ENCODE measurements at regions not wholly inside any gene's neighbourhood (a gene's known extent, or its start where the extent isn't known, plus 50 kb on each side); places are given as distances from the start of the nearest gene placed in this dataset.

DNA sequence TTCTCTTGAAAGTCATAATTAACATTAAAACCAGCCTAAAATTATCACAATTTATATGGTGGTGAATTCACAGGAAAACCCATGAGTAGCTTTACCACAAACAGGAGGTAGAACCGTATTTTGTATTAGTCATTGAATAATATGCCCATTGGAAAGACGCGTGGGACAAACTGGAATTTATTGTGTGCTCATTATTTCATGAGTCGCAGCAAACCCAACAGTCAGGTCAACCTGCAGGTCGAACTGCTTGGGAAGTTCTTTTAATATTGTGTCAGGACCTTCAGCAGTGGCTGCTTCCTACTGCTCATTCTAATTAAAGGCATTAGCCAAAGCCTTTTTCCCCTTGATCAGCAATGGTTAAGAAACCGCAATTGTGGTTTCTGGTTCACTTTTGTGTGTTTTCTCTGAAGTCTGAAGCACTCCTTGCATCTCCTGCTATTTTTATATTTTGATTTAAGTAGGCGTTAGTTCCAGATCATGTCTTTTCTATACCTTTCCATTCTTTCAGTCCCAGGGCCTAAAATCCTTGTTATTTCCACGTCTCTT, 100.1 kb downstream of the RAB11FIP2 start:
- ATAC-seq = no peak
- no peak overlapping the region for H3K4me3 Mint-ChIP-seq
- intact Hi-C loops (cut with micrococcal nuclease) = no loop called here

DNA sequence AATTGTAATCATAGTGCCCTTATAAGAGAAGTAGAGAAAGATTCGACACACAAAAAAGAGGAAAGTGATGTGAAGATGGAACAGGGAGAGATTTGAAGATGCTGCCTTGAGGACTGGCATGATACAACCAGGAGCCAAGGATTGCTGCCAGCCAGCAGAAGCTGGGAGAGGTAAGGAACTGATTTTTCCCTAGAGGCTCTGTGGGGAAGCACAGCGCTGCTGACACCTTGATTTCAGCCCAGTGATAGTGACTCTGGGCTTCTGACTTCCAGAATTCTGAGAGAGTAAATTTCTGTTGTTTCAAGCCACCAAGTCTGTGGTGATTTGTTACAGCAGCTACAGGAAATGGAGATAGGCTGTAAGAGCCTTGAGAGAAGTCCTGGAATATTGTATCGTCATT, 98.2 kb downstream of the RAB11FIP2 start:
- Histone ChIP-seq H3K36me3 (ENCODE audit: control insufficient read depth, insufficient read depth, low read length) (no peaks in the 10 kb centered on the region), H3K27me3 (ENCODE audit: control insufficient read depth, insufficient read depth, low read length) (no peaks in the 10 kb centered on the region), H3K4me3 (ENCODE audit: low read length) (no peak overlapping the region), H3K4me1 (ENCODE audit: control insufficient read depth, insufficient read depth, low read length) (no peaks in the 10 kb centered on the region), H3K27ac (ENCODE audit: low read length) (no peak overlapping the region), H3K9me3 (ENCODE audit: control insufficient read depth, insufficient read depth, low read length) (no peaks in the 10 kb centered on the region)
- no peaks in the 10 kb centered on the region for H3K4me1 Mint-ChIP-seq
- WGBS (ENCODE audit: insufficient coverage) = 80% methylated on average over 2 of the region's 3 CpGs
- DNase-seq (no peak), ATAC-seq (no peak)
- H3K27me3 Mint-ChIP-seq (ENCODE audit: low read depth in 2 of 2) = peaks cover 0 to 6% of the 10 kb centered on the region in 2 donors
- H3K9me3 Mint-ChIP-seq = no peaks in the 10 kb centered on the region
- intact Hi-C loops (cut with micrococcal nuclease) = no loop called here
- TF ChIP-seq, protein P1, sequence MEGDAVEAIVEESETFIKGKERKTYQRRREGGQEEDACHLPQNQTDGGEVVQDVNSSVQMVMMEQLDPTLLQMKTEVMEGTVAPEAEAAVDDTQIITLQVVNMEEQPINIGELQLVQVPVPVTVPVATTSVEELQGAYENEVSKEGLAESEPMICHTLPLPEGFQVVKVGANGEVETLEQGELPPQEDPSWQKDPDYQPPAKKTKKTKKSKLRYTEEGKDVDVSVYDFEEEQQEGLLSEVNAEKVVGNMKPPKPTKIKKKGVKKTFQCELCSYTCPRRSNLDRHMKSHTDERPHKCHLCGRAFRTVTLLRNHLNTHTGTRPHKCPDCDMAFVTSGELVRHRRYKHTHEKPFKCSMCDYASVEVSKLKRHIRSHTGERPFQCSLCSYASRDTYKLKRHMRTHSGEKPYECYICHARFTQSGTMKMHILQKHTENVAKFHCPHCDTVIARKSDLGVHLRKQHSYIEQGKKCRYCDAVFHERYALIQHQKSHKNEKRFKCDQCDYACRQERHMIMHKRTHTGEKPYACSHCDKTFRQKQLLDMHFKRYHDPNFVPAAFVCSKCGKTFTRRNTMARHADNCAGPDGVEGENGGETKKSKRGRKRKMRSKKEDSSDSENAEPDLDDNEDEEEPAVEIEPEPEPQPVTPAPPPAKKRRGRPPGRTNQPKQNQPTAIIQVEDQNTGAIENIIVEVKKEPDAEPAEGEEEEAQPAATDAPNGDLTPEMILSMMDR (IDR thresholded peaks at IDR 0.05) = no peak
- H3K4me3 Mint-ChIP-seq = no peak overlapping the region
- H3K36me3 Mint-ChIP-seq = no peaks in the 10 kb centered on the region
- no peak overlapping the region for H3K27ac Mint-ChIP-seq

More for the DNA sequence above, 100.1 kb downstream of the RAB11FIP2 start:
- Histone ChIP-seq H3K4me3 (ENCODE audit: low read length) (no peak overlapping the region), H3K4me1 (ENCODE audit: control insufficient read depth, insufficient read depth, low read length) (no peaks in the 10 kb centered on the region), H3K9me3 (ENCODE audit: control insufficient read depth, insufficient read depth, low read length) (no peaks in the 10 kb centered on the region), H3K27ac (ENCODE audit: low read length) (no peak overlapping the region), H3K27me3 (ENCODE audit: control insufficient read depth, insufficient read depth, low read length) (no peaks in the 10 kb centered on the region), H3K36me3 (ENCODE audit: control insufficient read depth, insufficient read depth, low read length) (no peaks in the 10 kb centered on the region)
- DNase-seq = no peak
- Mint-ChIP-seq H3K9me3 (no peaks in the 10 kb centered on the region), H3K36me3 (no peaks in the 10 kb centered on the region), H3K27ac (no peak overlapping the region), H3K27me3 (ENCODE audit: low read depth in 2 of 2) (no peaks in the 10 kb centered on the region), H3K4me1 (no peaks in the 10 kb centered on the region)
- WGBS (ENCODE audit: insufficient coverage) = 76% methylated on average over 8 of the region's 8 CpGs
- TF ChIP-seq, protein P1 (IDR thresholded peaks at IDR 0.05) = no peak

DNA sequence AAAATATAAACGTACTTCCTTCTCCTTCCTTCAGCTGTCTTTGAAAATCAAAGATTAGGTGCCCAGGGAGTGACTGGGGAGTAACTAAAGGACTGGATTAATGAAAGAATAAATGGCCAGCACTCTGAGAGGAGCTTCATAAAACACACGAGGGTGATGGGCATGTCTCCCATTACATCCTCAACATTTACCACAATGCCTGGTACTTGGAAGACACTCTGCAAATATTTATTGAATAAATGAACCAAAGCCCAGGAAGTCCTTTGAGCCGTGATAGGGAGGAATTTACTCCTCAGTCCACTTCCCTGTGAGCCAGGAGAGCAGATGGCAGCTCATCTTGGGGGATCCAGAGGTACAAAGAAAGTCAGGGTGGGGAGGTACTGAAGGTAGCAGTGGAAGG, 96.3 kb downstream of the RAB11FIP2 start:
- Histone ChIP-seq H3K9me3 (ENCODE audit: control insufficient read depth, insufficient read depth, low read length) (no peaks in the 10 kb centered on the region), H3K36me3 (ENCODE audit: control insufficient read depth, insufficient read depth, low read length) (no peaks in the 10 kb centered on the region), H3K27me3 (ENCODE audit: control insufficient read depth, insufficient read depth, low read length) (no peaks in the 10 kb centered on the region), H3K4me1 (ENCODE audit: control insufficient read depth, insufficient read depth, low read length) (no peaks in the 10 kb centered on the region), H3K27ac (ENCODE audit: low read length) (no peak overlapping the region), H3K4me3 (ENCODE audit: low read length) (no peak overlapping the region)
- DNase-seq = no peak
- intact Hi-C loops (cut with micrococcal nuclease) = no loop called here
- H3K9me3 Mint-ChIP-seq = no peaks in the 10 kb centered on the region
- ATAC-seq = no peak
- H3K27ac Mint-ChIP-seq = no peak overlapping the region
- no peak overlapping the region for H3K4me3 Mint-ChIP-seq
- H3K36me3 Mint-ChIP-seq = no peaks in the 10 kb centered on the region
- H3K4me1 Mint-ChIP-seq = no peaks in the 10 kb centered on the region
- H3K27me3 Mint-ChIP-seq (ENCODE audit: low read depth in 2 of 2) = peaks cover 6% of the 10 kb centered on the region in 2 donors
- WGBS (ENCODE audit: insufficient coverage) = 65% methylated on average over 2 of the region's 3 CpGs
- TF ChIP-seq, protein P1 (IDR thresholded peaks at IDR 0.05) = no peak

Measured in natural killer cell (primary cell).